ENCODE measurements at regions not wholly inside any gene's neighbourhood (a gene's known extent, or its start where the extent isn't known, plus 50 kb on each side); places are given as distances from the start of the nearest gene placed in this dataset.

- no peak overlapping the region for H3K4me3 ChIP-seq (ENCODE audit: low read depth, low read length)
These were observed 798.9 kb upstream of the PIK3C3 start for GRCh38 chr18:41155910-41156851.

GRCh38 chr18:41155025-41155424, 800.0 kb upstream of the PIK3C3 start:
- H3K4me3 ChIP-seq (ENCODE audit: low read depth, low read length): no peak overlapping the region

- H3K4me3 ChIP-seq (ENCODE audit: low read depth, low read length): no peak overlapping the region
These were observed 801.2 kb upstream of the PIK3C3 start for GRCh38 chr18:41153871-41154270.

GRCh38 chr18:41150316-41150715, 804.7 kb upstream of the PIK3C3 start:
- H3K4me3 ChIP-seq (ENCODE audit: low read depth, low read length): no peak overlapping the region

- H3K4me3 ChIP-seq (ENCODE audit: low read depth, low read length): no peak overlapping the region
These were observed 808.7 kb upstream of the PIK3C3 start for GRCh38 chr18:41146301-41146700.

- no peak overlapping the region for H3K4me3 ChIP-seq (ENCODE audit: low read depth, low read length)
These were observed 809.5 kb upstream of the PIK3C3 start for GRCh38 chr18:41145516-41145915.

- H3K4me3 ChIP-seq (ENCODE audit: low read depth, low read length): no peak overlapping the region
These were observed 810.6 kb upstream of the PIK3C3 start for GRCh38 chr18:41144441-41144840.

GRCh38 chr18:41140506-41140905, 814.5 kb upstream of the PIK3C3 start:
- no peak overlapping the region for H3K4me3 ChIP-seq (ENCODE audit: low read depth, low read length)

GRCh38 chr18:41135146-41135545, 819.9 kb upstream of the PIK3C3 start:
- H3K4me3 ChIP-seq (ENCODE audit: low read depth, low read length): no peak overlapping the region

- no peak overlapping the region for H3K4me3 ChIP-seq (ENCODE audit: low read depth, low read length)
These were observed 820.6 kb upstream of the PIK3C3 start for GRCh38 chr18:41134426-41134825.

GRCh38 chr18:41131050-41131449, 824.0 kb upstream of the PIK3C3 start:
- no peak overlapping the region for H3K4me3 ChIP-seq (ENCODE audit: low read depth, low read length)

- H3K4me3 ChIP-seq (ENCODE audit: low read depth, low read length): no peak overlapping the region
These were observed 826.5 kb upstream of the PIK3C3 start for GRCh38 chr18:41128545-41128944.

GRCh38 chr18:41128126-41128525, 826.9 kb upstream of the PIK3C3 start:
- H3K4me3 ChIP-seq (ENCODE audit: low read depth, low read length): no peak overlapping the region

- H3K4me3 ChIP-seq (ENCODE audit: low read depth, low read length): no peak overlapping the region
These were observed 828.3 kb upstream of the PIK3C3 start for GRCh38 chr18:41126541-41127235.

- no peak overlapping the region for H3K4me3 ChIP-seq (ENCODE audit: low read depth, low read length)
These were observed 833.8 kb upstream of the PIK3C3 start for GRCh38 chr18:41121116-41121826.

GRCh38 chr18:41119031-41119430, 836.0 kb upstream of the PIK3C3 start:
- no peak overlapping the region for H3K4me3 ChIP-seq (ENCODE audit: low read depth, low read length)

- no peak overlapping the region for H3K4me3 ChIP-seq (ENCODE audit: low read depth, low read length)
These were observed 841.0 kb upstream of the PIK3C3 start for GRCh38 chr18:41113885-41114482.

- H3K4me3 ChIP-seq (ENCODE audit: low read depth, low read length): no peak overlapping the region
These were observed 855.6 kb upstream of the PIK3C3 start for GRCh38 chr18:41099451-41099850.

GRCh38 chr18:41096504-41096903, 858.5 kb upstream of the PIK3C3 start:
- H3K4me3 ChIP-seq (ENCODE audit: low read depth, low read length): no peak overlapping the region

- no peak overlapping the region for H3K4me3 ChIP-seq (ENCODE audit: low read depth, low read length)
These were observed 878.0 kb upstream of the PIK3C3 start for GRCh38 chr18:41077076-41077475.

- no peak overlapping the region for H3K4me3 ChIP-seq (ENCODE audit: low read depth, low read length)
These were observed 879.8 kb upstream of the PIK3C3 start for GRCh38 chr18:41075212-41075611.
